ENCODE measurements at regions not wholly inside any gene's neighbourhood (a gene's known extent, or its start where the extent isn't known, plus 50 kb on each side); places are given as distances from the start of the nearest gene placed in this dataset.

DNA sequence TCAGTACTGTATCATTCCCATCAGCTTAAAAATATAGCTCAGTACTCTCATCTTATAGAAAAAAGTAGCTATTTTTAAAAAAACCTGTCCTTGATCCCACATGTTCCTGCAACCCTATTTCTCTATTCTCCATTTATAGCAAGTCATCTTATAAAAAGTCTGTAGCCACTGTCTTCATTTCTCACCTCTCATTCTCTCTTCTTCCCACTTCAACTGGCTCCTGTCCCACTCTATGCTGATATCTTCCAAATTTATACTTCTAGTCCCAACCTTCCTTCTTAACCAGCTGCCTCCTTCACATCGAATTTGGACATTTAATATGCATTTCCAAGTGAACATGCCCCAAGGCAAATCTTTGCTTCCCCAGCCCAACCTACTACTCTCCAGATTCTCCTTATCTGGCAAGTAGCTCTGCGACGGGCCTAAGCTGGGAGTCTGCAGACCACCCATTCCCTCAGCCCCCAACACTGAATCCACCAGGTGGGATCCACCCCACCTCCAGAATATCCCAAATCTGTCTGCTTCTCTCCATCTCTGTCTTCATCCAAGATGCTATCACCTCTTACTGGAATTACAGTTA lies 52.0 kb upstream of the TANC2 start:
- no peak for DNase-seq (ENCODE audit: low read depth)

DNA sequence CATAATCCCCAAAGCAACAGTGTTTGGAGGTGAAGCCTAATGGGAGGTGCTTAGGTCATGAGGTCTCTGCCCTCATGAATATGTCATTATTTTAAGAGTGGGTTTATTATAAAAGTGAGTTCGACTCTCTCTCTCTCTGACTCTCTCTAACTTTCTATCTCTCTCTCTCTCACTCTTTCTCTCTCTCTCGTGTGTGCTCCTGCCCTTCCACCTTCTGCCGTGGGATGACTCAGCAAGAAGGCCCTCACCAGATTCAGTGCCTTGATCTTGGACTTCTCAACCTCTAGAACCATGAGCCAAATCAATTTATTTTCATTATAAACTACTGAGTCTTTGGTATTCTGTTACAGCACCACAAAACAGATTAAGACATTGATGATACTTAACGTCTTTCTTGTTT lies 53.7 kb upstream of the TANC2 start:
- no peak for DNase-seq (ENCODE audit: low read depth)

GRCh38 chr17:62911114-62911513 lies 54.9 kb upstream of the TANC2 start:
- DNase-seq (ENCODE audit: low read depth): no peak

DNA sequence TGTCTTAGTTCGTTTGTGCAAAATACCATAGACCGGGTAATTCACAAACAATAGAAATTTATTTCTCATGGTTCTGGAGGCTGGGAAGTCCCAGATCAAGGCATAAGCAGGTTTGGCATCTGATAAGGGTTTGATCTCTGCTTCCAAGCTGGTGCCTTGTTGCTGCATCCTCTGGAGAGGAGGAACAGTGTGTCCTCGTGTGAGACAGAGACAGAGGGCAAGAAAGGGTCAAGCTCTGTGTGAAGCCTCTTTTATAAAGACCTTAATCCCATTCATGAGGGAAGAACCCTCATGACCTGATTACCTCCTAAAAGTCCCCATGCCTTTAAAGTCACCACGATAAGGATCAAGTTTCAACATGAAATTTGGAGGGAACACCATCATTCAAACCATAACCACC lies 55.8 kb upstream of the TANC2 start:
- DNase-seq (ENCODE audit: low read depth): no peak

- DNase-seq (ENCODE audit: low read depth): no peak
Measured at GRCh38 chr17:62907961-62908360, 58.1 kb upstream of the TANC2 start.

GRCh38 chr17:62906881-62907280 lies 59.2 kb upstream of the TANC2 start:
- no peak for DNase-seq (ENCODE audit: low read depth)

- no peak for DNase-seq (ENCODE audit: low read depth)
Measured at GRCh38 chr17:62905233-62905632, 60.8 kb upstream of the TANC2 start.

- DNase-seq (ENCODE audit: low read depth): no peak
Measured at GRCh38 chr17:62902531-62903220, 63.4 kb upstream of the TANC2 start.

DNA sequence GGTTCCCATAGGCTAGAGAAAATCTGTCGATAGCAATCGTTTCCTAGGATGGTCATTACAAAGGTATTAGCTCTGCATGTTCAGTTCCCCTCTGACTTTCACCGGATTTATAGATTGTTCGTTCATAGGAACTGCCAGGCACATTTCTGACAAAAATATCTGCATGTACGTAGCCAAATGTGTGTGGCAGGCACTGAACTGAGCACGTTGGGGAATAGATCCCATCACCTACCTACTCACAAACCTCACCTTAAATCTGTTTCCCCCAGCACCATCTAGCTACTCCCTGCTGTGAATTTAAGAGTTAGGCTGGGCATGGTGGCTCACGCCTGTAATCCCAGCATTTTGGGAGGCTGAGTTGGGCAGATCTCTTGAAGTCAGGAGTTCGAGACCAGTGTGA lies 64.5 kb upstream of the TANC2 start:
- no peak for DNase-seq (ENCODE audit: low read depth)

DNA sequence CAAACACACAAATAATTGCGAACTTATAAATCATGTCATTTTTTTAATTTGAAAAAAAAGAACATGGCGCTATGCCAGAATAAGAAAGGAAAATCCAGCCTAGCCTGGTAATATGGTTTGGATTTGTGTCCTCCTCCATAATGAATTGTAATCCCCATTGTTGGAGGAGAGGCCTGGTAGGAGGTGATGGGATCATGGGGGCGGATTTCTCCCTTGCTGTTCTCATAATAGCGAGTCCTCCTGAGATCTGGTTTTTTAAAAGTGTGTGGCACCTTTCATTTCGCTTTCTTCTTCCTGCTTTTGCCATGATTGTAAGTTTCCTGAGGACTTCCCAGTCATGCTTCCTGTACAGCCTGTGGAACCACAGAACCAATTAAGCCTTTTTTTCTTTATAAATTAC lies 65.9 kb upstream of the TANC2 start:
- no peak for DNase-seq (ENCODE audit: low read depth)

- no peak for DNase-seq (ENCODE audit: low read depth)
Measured at GRCh38 chr17:62899361-62899760, 66.7 kb upstream of the TANC2 start.

GRCh38 chr17:62898239-62898864 lies 67.7 kb upstream of the TANC2 start:
- no peak for DNase-seq (ENCODE audit: low read depth)

GRCh38 chr17:62897706-62898105 lies 68.3 kb upstream of the TANC2 start:
- no peak for DNase-seq (ENCODE audit: low read depth)

- DNase-seq (ENCODE audit: low read depth): no peak
Measured at GRCh38 chr17:62895320-62896301, 70.4 kb upstream of the TANC2 start.

DNA sequence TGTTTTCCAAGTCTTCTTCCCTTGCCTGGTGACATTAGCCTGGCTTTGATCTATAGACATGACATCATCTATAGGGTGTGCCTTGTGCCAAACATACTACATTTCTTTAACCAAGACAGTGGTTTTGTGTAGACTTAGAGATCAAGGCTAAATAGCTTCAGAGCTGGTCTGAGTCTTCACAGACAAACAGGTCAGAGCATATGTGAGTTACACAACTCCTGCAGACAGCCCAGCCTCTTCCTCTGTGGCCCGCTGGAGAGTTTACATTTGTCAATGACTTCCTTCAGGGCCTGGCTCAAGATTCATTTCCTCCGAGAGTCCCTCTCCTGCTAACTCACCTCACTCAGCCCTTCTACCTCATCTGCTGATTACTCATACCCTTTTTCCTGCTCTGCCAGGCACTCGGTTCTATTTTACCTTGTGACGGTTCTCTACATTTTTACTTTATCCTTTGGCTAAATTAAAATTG lies 73.1 kb upstream of the TANC2 start:
- peak; percentile 39 for DNase-seq (ENCODE audit: low read depth)

DNA sequence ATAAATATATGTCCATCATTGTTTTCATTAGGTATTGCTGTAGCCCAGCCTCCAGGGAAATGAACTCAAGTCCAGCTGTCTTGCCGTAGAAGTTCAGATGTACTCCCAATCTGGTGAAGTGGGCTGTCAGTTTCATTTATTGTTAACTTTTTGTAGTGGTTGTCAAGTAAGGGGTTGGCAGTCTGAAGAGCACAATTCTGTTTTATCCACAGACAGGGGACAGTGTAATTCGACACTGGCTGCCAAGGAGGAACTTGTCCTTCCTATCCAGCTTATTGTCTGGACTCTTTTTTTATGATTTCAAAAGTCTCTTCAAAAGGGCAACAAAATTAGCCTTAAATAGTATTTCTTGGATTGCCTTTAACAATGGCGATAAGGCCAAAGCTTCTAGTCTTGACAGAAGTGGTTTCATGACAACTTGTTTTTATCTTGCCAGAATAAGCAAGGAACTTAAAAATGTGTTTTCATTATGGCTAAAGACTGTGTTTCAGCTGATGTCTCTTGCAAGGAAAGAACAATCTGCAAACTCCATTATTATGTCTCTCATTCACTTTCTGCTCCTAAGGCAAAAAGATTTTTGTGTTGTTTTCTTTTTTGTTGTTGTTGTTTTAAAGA lies 73.9 kb upstream of the TANC2 start:
- no peak for DNase-seq (ENCODE audit: low read depth)

DNA sequence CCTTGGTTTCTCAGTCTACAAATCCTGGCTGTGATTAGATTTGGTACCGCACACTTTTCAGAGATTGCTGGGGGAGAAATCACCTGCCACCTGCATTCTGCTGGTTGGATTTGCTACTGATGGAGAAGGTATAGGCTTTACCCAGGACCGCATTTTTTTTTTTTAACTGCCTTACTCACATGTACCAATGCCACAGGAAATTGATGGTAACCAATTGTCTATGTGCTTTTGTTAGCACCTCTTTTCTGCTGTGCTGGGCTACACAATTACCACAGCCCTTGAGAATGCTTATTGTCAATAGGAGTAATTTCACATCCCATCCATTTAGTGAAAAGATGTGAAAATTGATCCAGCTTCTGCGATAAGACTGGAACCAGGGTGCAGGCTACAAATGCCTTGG lies 74.4 kb upstream of the TANC2 start:
- no peak for DNase-seq (ENCODE audit: low read depth)

GRCh38 chr17:62888765-62889164 lies 77.3 kb upstream of the TANC2 start:
- no peak for DNase-seq (ENCODE audit: low read depth)

DNA sequence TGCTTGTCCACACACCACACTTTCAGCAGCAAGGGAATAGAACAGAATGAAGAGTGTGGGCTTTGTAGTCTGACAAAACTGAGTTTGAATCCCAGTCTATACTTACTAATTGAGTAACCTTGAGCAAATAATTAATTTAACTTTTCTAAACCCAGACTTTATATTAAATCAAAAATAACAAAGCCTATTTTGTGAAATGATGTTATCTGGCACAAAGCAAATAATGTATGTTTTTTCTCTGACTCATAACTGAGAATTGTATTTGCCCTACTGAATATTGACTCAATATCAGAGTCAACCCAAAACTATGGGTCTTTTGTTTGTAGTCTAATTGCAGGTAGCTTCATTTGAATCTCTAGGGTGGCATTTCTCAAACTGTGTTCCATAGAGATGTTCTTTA lies 77.9 kb upstream of the TANC2 start:
- DNase-seq (ENCODE audit: low read depth): no peak

GRCh38 chr17:62887437-62887836 lies 78.6 kb upstream of the TANC2 start:
- no peak for DNase-seq (ENCODE audit: low read depth)

DNA sequence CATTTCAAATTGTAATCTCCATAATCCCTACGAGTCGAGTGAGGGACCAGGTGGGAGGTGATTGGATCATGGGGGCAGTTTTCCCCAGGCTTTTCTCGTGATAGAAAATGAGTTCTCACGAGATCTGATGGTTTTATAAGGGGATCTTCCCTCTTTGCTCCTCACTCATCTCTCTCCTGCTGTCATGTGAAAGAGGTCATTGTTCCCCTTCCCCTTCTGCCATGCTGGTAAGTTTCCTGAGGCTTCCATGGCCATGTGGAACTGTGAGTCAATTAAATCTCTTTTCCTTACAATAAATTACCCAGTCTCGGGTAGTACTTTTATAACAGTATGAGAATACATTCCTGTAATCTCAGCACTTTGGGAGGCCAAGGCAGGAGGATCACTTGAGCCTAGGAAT lies 76.7 kb upstream of the MARCHF10 start:
- no peak for DNase-seq (ENCODE audit: low read depth)

GRCh38 chr17:62882878-62883277 lies 74.8 kb upstream of the MARCHF10 start:
- DNase-seq (ENCODE audit: low read depth): no peak
